Activated T-helper 2 cell treated with anti-CD3 and anti-CD28 coated beads, Interferon-gamma antibody, Interleukin-2, Interleukin-4, amounts not matched to agents 10 μg/mL and 5 μg/mL and 100 μg/mL, durations not matched to agents 14 hours and 24 hours and 36 hours (primary cell): ENCODE measurements at regions not wholly inside any gene's neighbourhood (a gene's known extent, or its start where the extent isn't known, plus 50 kb on each side); places are given as distances from the start of the nearest gene placed in this dataset.

Experiments used
- DNase-seq: peaks from one replicate; pipeline ENCODE4 v3.0.0; 2021; ENCODE audit warnings: low spot score
- H3K27ac Mint-ChIP-seq: one replicate; pipeline ENCODE4 v1.8.0; 2021; ENCODE audit warnings: mixed read lengths
- H3K27me3 Mint-ChIP-seq: one replicate; pipeline ENCODE4 v1.8.0; 2021; ENCODE audit warnings: low read depth, mixed read lengths
- H3K36me3 Mint-ChIP-seq: one replicate; pipeline ENCODE4 v1.8.0; 2021; ENCODE audit warnings: low read depth, mixed read lengths
- H3K4me1 Mint-ChIP-seq: one replicate; pipeline ENCODE4 v1.8.0; 2021; ENCODE audit warnings: low read depth, mixed read lengths
- H3K4me3 Mint-ChIP-seq: one replicate; pipeline ENCODE4 v1.8.0; 2021; ENCODE audit warnings: low read depth, mild to moderate bottlenecking, moderate library complexity, mixed read lengths
- H3K9me3 Mint-ChIP-seq: one replicate; pipeline ENCODE4 v1.8.0; 2021; ENCODE audit warnings: mixed read lengths
- intact Hi-C: fragments of 100-400 bp; cut with micrococcal nuclease; formaldehyde crosslinking; loops from one replicate; pipeline ENCODE4 v1.15.1; 2023

GRCh38 chr6:85977661-85978060 lies 335.0 kb upstream of the SYNCRIP start:
- Mint-ChIP-seq H3K27me3 (no peaks in the 10 kb centered on the region), H3K4me3 (no peak overlapping the region), H3K36me3 (no peaks in the 10 kb centered on the region), H3K27ac (no peak overlapping the region), H3K9me3 (no peaks in the 10 kb centered on the region), H3K4me1 (no peaks in the 10 kb centered on the region)
- intact Hi-C loops, result no loop called here
- DNase-seq, result no peak

- no peaks in the 10 kb centered on the region for H3K27me3 Mint-ChIP-seq
- no peaks in the 10 kb centered on the region for H3K9me3 Mint-ChIP-seq
- no peak overlapping the region for H3K27ac Mint-ChIP-seq
- H3K4me1 Mint-ChIP-seq, result no peaks in the 10 kb centered on the region
- DNase-seq, result no peak
- no peak overlapping the region for H3K4me3 Mint-ChIP-seq
- H3K36me3 Mint-ChIP-seq, result no peaks in the 10 kb centered on the region
- intact Hi-C loops, result no loop called here
Observed at GRCh38 chr6:85975957-85976356, 333.3 kb upstream of the SYNCRIP start.

- Mint-ChIP-seq H3K27ac (no peak overlapping the region), H3K4me1 (no peaks in the 10 kb centered on the region), H3K9me3 (no peaks in the 10 kb centered on the region), H3K27me3 (no peaks in the 10 kb centered on the region), H3K36me3 (no peaks in the 10 kb centered on the region), H3K4me3 (no peak overlapping the region)
- intact Hi-C loops, result no loop called here
- DNase-seq, result no peak
Observed at GRCh38 chr6:85971238-85971637, 328.6 kb upstream of the SYNCRIP start.

GRCh38 chr6:85966828-85967227 lies 324.1 kb upstream of the SYNCRIP start:
- Mint-ChIP-seq H3K4me1 (no peaks in the 10 kb centered on the region), H3K4me3 (no peak overlapping the region), H3K36me3 (no peaks in the 10 kb centered on the region), H3K27me3 (no peaks in the 10 kb centered on the region), H3K27ac (no peak overlapping the region), H3K9me3 (no peaks in the 10 kb centered on the region)
- intact Hi-C loops, result no loop called here
- no peak for DNase-seq

- DNase-seq, result no peak
- Mint-ChIP-seq H3K9me3 (peaks cover 4% of the 10 kb centered on the region), H3K36me3 (no peaks in the 10 kb centered on the region), H3K27ac (no peak overlapping the region), H3K27me3 (no peaks in the 10 kb centered on the region), H3K4me3 (no peak overlapping the region), H3K4me1 (no peaks in the 10 kb centered on the region)
- intact Hi-C loops, result no loop called here
Observed at GRCh38 chr6:85961746-85962145, 319.1 kb upstream of the SYNCRIP start.

GRCh38 chr6:85961125-85961524 lies 318.4 kb upstream of the SYNCRIP start:
- Mint-ChIP-seq H3K27ac (no peak overlapping the region), H3K4me3 (no peak overlapping the region), H3K4me1 (no peaks in the 10 kb centered on the region), H3K9me3 (peaks cover 4% of the 10 kb centered on the region), H3K36me3 (no peaks in the 10 kb centered on the region), H3K27me3 (no peaks in the 10 kb centered on the region)
- DNase-seq, result no peak
- intact Hi-C loops, result no loop called here

GRCh38 chr6:85948481-85948880 lies 305.8 kb upstream of the SYNCRIP start:
- intact Hi-C loops, result no loop called here
- Mint-ChIP-seq H3K4me3 (no peak overlapping the region), H3K27ac (no peak overlapping the region), H3K27me3 (no peaks in the 10 kb centered on the region), H3K4me1 (no peaks in the 10 kb centered on the region), H3K36me3 (no peaks in the 10 kb centered on the region), H3K9me3 (peaks cover 17% of the 10 kb centered on the region)
- DNase-seq, result no peak

- Mint-ChIP-seq H3K9me3 (peaks cover 5% of the 10 kb centered on the region), H3K27me3 (no peaks in the 10 kb centered on the region), H3K4me1 (no peaks in the 10 kb centered on the region), H3K36me3 (no peaks in the 10 kb centered on the region), H3K4me3 (no peak overlapping the region), H3K27ac (no peak overlapping the region)
- intact Hi-C loops, result no loop called here
- DNase-seq, result no peak
Observed at GRCh38 chr6:85945459-85946185, 302.9 kb upstream of the SYNCRIP start.

GRCh38 chr6:85944776-85945175 lies 302.1 kb upstream of the SYNCRIP start:
- Mint-ChIP-seq H3K27me3 (no peaks in the 10 kb centered on the region), H3K4me1 (no peaks in the 10 kb centered on the region), H3K27ac (no peak overlapping the region), H3K36me3 (no peaks in the 10 kb centered on the region), H3K4me3 (no peak overlapping the region), H3K9me3 (no peaks in the 10 kb centered on the region)
- intact Hi-C loops, result no loop called here
- DNase-seq, result no peak

GRCh38 chr6:85942844-85943243 lies 300.2 kb upstream of the SYNCRIP start:
- no peak for DNase-seq
- H3K9me3 Mint-ChIP-seq, result no peaks in the 10 kb centered on the region
- H3K27ac Mint-ChIP-seq, result no peak overlapping the region
- H3K4me1 Mint-ChIP-seq, result no peaks in the 10 kb centered on the region
- no peaks in the 10 kb centered on the region for H3K36me3 Mint-ChIP-seq
- H3K27me3 Mint-ChIP-seq, result no peaks in the 10 kb centered on the region
- no peak overlapping the region for H3K4me3 Mint-ChIP-seq
- intact Hi-C loops, result no loop called here

- Mint-ChIP-seq H3K36me3 (no peaks in the 10 kb centered on the region), H3K27ac (no peak overlapping the region), H3K4me3 (no peak overlapping the region), H3K27me3 (no peaks in the 10 kb centered on the region), H3K4me1 (no peaks in the 10 kb centered on the region), H3K9me3 (peaks cover 4% of the 10 kb centered on the region)
- DNase-seq, result no peak
- intact Hi-C loops, result no loop called here
Observed at GRCh38 chr6:85936916-85937315, 294.2 kb upstream of the SYNCRIP start.

- no peaks in the 10 kb centered on the region for H3K9me3 Mint-ChIP-seq
- H3K27me3 Mint-ChIP-seq, result no peaks in the 10 kb centered on the region
- intact Hi-C loops, result no loop called here
- no peak overlapping the region for H3K27ac Mint-ChIP-seq
- H3K4me3 Mint-ChIP-seq, result no peak overlapping the region
- no peaks in the 10 kb centered on the region for H3K4me1 Mint-ChIP-seq
- no peak for DNase-seq
- no peaks in the 10 kb centered on the region for H3K36me3 Mint-ChIP-seq
Observed at GRCh38 chr6:85923013-85923430, 280.3 kb upstream of the SYNCRIP start.

- no peaks in the 10 kb centered on the region for H3K4me1 Mint-ChIP-seq
- H3K4me3 Mint-ChIP-seq, result no peak overlapping the region
- H3K27me3 Mint-ChIP-seq, result no peaks in the 10 kb centered on the region
- DNase-seq, result no peak
- no peaks in the 10 kb centered on the region for H3K9me3 Mint-ChIP-seq
- H3K27ac Mint-ChIP-seq, result no peak overlapping the region
- H3K36me3 Mint-ChIP-seq, result no peaks in the 10 kb centered on the region
- intact Hi-C loops, result no loop called here
Observed at GRCh38 chr6:85920782-85921181, 278.1 kb upstream of the SYNCRIP start.

- intact Hi-C loops, result no loop called here
- Mint-ChIP-seq H3K27ac (no peak overlapping the region), H3K4me1 (no peaks in the 10 kb centered on the region), H3K4me3 (no peak overlapping the region), H3K27me3 (no peaks in the 10 kb centered on the region), H3K9me3 (no peaks in the 10 kb centered on the region), H3K36me3 (no peaks in the 10 kb centered on the region)
- no peak for DNase-seq
Observed at GRCh38 chr6:85917522-85917921, 274.8 kb upstream of the SYNCRIP start.
